PC-3 (cell line): ENCODE measurements at regions not wholly inside any gene's neighbourhood (a gene's known extent, or its start where the extent isn't known, plus 50 kb on each side); places are given as distances from the start of the nearest gene placed in this dataset.

ENCODE experiments used
- CTCF ChIP-seq: fragments of 300-600 bp; sonication (generic); conservative IDR thresholded peaks from 2 replicates; pipeline ENCODE4 v1.5.1; 2017; ENCODE audit warnings: antibody characterized with exemption, low read depth, mild to moderate bottlenecking, low read length
- EZH2phosphoT487 ChIP-seq: fragments of 300-600 bp; sonication (generic); IDR thresholded peaks from 2 replicates; pipeline ENCODE4 v1.6.1; 2018; ENCODE audit warnings: mild to moderate bottlenecking, antibody characterized with exemption, low read length, borderline replicate concordance

GRCh38 chr4:187849556-187850225 lies 145.9 kb upstream of the ZFP42 start:
- TF ChIP-seq CTCF (no peak), EZH2phosphoT487 (no peak)
